Liver (tissue), 8 donors: ENCODE measurements at regions not wholly inside any gene's neighbourhood (a gene's known extent, or its start where the extent isn't known, plus 50 kb on each side); places are given as distances from the start of the nearest gene placed in this dataset.

Source experiments
- DNase-seq: peaks from one replicate; pipeline ENCODE4 v3.0.0-alpha.2; 2017; ENCODE audit warnings: low spot score
- H3K27ac ChIP-seq, 2 donors: one replicate each; pipeline ENCODE4 v1.7.0; 2013; ENCODE audit warnings: inconsistent platforms in 2 of 2, low read length in 2 of 2, control low read depth in 1 of 2, low read depth in 1 of 2, mild to moderate bottlenecking in 1 of 2
- H3K27me3 ChIP-seq, 4 donors: one replicate each; pipeline versions ENCODE4 v1.6.1 to v1.7.0; 2013; ENCODE audit warnings: low read length in 3 of 4, inconsistent platforms in 1 of 4, mild to moderate bottlenecking in 1 of 4, moderate library complexity in 1 of 4; ENCODE audit not compliant: control insufficient read depth in 4 of 4, insufficient read depth in 4 of 4
- H3K36me3 ChIP-seq, 4 donors: one replicate each; pipeline versions ENCODE4 v1.6.1 to v1.7.0; 2013; ENCODE audit warnings: low read length in 3 of 4, mild to moderate bottlenecking in 3 of 4, low read depth in 1 of 4, moderate library complexity in 1 of 4; ENCODE audit not compliant: control insufficient read depth in 4 of 4, insufficient read depth in 3 of 4
- H3K4me1 ChIP-seq, 4 donors: one replicate each; pipeline versions ENCODE4 v1.6.1 to v1.7.0; 2013; ENCODE audit warnings: low read length in 3 of 4, mild to moderate bottlenecking in 3 of 4, moderate library complexity in 1 of 4; ENCODE audit not compliant: control insufficient read depth in 4 of 4, insufficient read depth in 4 of 4
- H3K4me3 ChIP-seq, 3 donors: one replicate each; pipeline versions ENCODE4 v1.6.1 to v1.7.0; 2013; ENCODE audit warnings: low read length in 3 of 3, control low read depth in 1 of 3, low read depth in 1 of 3, mild to moderate bottlenecking in 1 of 3
- H3K9ac ChIP-seq, 2 donors: one replicate each; pipeline ENCODE4 v1.7.0; 2013; ENCODE audit warnings: low read length in 2 of 2, mild to moderate bottlenecking in 2 of 2, moderate library complexity in 2 of 2, control low read depth in 1 of 2, low read depth in 1 of 2
- H3K9me3 ChIP-seq, 4 donors: one replicate each; pipeline versions ENCODE4 v1.6.1 to v1.7.0; 2013; ENCODE audit warnings: low read length in 3 of 4; ENCODE audit not compliant: control insufficient read depth in 4 of 4
- CTCF ChIP-seq: fragments of 150-350 bp; IDR thresholded peaks from 2 replicates; pipeline ENCODE4 v1.5.1; 2017; ENCODE audit warnings: improper control_type of control experiment, low read depth, low read length; ENCODE audit not compliant: missing input control
- EGR1 ChIP-seq, 2 donors: IDR thresholded peaks; 2 replicates each; pipeline ENCODE4 v1.6.1; 2016 to 2018; ENCODE audit warnings: antibody characterized with exemption in 2 of 2, low read depth in 2 of 2
- FOXA2 ChIP-seq: IDR thresholded peaks from 2 replicates; pipeline ENCODE4 v1.6.1; 2016; ENCODE audit warnings: antibody characterized with exemption
- GABPA ChIP-seq, 2 donors: IDR thresholded peaks in 1 of 2; conservative IDR thresholded peaks in 1 of 2; 2 replicates each; pipeline ENCODE4 v1.6.1; 2016; ENCODE audit warnings: antibody characterized with exemption in 2 of 2, mild to moderate bottlenecking in 1 of 2, moderate library complexity in 1 of 2
- HNF4A ChIP-seq, 2 donors: conservative IDR thresholded peaks; 2 replicates each; pipeline ENCODE4 v1.6.1; 2016; ENCODE audit warnings: antibody characterized with exemption in 2 of 2, mild to moderate bottlenecking in 2 of 2
- HNF4G ChIP-seq: IDR thresholded peaks from 2 replicates; pipeline ENCODE4 v1.6.1; 2016; ENCODE audit warnings: antibody characterized with exemption
- JUND ChIP-seq, 2 donors: IDR thresholded peaks; 2 replicates each; pipeline ENCODE4 v1.6.1; 2016; ENCODE audit warnings: antibody characterized with exemption in 2 of 2
- MAX ChIP-seq: IDR thresholded peaks from 2 replicates; pipeline ENCODE4 v1.6.1; 2016; ENCODE audit warnings: antibody characterized with exemption
- NR2F2 ChIP-seq: IDR thresholded peaks from 2 replicates; pipeline ENCODE4 v1.6.1; 2016; ENCODE audit warnings: antibody characterized with exemption
- RAD21 ChIP-seq, 2 donors: IDR thresholded peaks; 2 replicates each; pipeline ENCODE4 v1.6.1; 2016; ENCODE audit warnings: antibody characterized with exemption in 2 of 2, mild to moderate bottlenecking in 2 of 2
- RXRA ChIP-seq, 2 donors: IDR thresholded peaks; 2 replicates each; pipeline ENCODE4 v1.6.1; 2017 to 2018; ENCODE audit warnings: antibody characterized with exemption in 2 of 2, mild to moderate bottlenecking in 1 of 2
- SP1 ChIP-seq: IDR thresholded peaks from 2 replicates; pipeline ENCODE4 v1.6.1; 2018; ENCODE audit warnings: antibody characterized with exemption, mild to moderate bottlenecking
- TAF1 ChIP-seq: conservative IDR thresholded peaks from 2 replicates; pipeline ENCODE4 v1.6.1; 2016; ENCODE audit warnings: antibody characterized with exemption, mild to moderate bottlenecking
- YY1 ChIP-seq: IDR thresholded peaks from 2 replicates; pipeline ENCODE4 v1.6.1; 2016; ENCODE audit warnings: antibody characterized with exemption, mild to moderate bottlenecking
- WGBS: extraction: QIAGEN DNeasy Blood & Tissue Kit; methylation state at CpG from one replicate; pipeline ENCODE4 v1.1.7; 2013; 5-methylcytosine and 5-hydroxymethylcytosine counted together
- TF ChIP-seq, protein P1 (sequence below): IDR thresholded peaks from 2 replicates; pipeline ENCODE4 v1.6.1; 2016; ENCODE audit warnings: antibody characterized with exemption, mild to moderate bottlenecking
- TF ChIP-seq, protein P2 (sequence below): IDR thresholded peaks from 2 replicates; pipeline ENCODE4 v1.6.1; 2016; ENCODE audit warnings: antibody characterized with exemption
- TF ChIP-seq, protein P3 (sequence below): IDR thresholded peaks from 2 replicates; pipeline ENCODE4 v1.6.1; 2016; ENCODE audit warnings: antibody characterized with exemption
- donor health status: healthy.
- donor health status: healthy.
- donor health status: healthy.
- donor health status: healthy.
- donor health status: healthy.

DNA sequence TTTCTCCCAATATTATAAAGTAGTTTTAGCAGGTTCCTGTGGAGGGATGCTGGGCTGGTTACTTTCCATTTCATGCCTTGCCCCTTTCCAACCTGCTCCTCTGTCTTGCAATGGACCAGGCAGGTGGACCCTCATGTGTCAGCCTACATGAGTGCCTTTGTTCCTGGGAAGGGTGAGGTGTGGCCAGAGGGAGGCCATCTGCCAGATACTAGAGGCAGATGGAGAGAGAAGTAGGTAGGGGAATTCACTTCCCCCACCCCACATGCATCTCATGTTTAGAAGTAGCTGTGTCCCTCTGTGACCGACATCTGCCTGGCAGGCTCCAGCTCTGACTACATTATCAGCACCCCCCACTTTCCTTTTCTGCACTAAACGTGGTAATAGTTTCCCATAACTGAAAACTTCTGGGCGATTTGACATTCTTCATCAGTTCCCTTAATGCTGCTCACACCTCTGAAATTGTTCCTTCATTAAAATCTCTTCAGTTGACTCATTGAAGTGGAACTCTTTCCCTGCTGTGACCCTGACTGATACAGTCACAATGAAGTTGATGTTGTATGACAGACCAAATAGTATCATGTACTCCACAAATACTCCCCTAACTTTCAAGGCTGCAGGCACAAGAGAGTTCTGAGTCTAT lies 396.3 kb upstream of the FZD8 start:
- Histone ChIP-seq H3K27ac (no peak overlapping the region), H3K9me3 (peaks cover 0 to 2% (median 0%) of the 10 kb centered on the region in 4 donors), H3K4me1 (no peaks in the 10 kb centered on the region), H3K27me3 (no peaks in the 10 kb centered on the region), H3K36me3 (no peaks in the 10 kb centered on the region), H3K4me3 (no peak overlapping the region), H3K9ac (no peak overlapping the region)
- 73% methylated on average over 3 of the region's 3 CpGs for WGBS
- TF ChIP-seq, protein P1, sequence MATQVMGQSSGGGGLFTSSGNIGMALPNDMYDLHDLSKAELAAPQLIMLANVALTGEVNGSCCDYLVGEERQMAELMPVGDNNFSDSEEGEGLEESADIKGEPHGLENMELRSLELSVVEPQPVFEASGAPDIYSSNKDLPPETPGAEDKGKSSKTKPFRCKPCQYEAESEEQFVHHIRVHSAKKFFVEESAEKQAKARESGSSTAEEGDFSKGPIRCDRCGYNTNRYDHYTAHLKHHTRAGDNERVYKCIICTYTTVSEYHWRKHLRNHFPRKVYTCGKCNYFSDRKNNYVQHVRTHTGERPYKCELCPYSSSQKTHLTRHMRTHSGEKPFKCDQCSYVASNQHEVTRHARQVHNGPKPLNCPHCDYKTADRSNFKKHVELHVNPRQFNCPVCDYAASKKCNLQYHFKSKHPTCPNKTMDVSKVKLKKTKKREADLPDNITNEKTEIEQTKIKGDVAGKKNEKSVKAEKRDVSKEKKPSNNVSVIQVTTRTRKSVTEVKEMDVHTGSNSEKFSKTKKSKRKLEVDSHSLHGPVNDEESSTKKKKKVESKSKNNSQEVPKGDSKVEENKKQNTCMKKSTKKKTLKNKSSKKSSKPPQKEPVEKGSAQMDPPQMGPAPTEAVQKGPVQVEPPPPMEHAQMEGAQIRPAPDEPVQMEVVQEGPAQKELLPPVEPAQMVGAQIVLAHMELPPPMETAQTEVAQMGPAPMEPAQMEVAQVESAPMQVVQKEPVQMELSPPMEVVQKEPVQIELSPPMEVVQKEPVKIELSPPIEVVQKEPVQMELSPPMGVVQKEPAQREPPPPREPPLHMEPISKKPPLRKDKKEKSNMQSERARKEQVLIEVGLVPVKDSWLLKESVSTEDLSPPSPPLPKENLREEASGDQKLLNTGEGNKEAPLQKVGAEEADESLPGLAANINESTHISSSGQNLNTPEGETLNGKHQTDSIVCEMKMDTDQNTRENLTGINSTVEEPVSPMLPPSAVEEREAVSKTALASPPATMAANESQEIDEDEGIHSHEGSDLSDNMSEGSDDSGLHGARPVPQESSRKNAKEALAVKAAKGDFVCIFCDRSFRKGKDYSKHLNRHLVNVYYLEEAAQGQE: no peak
- TF ChIP-seq RXRA (IDR thresholded peaks at IDR 0.05): no peak
- TF ChIP-seq, protein P2, sequence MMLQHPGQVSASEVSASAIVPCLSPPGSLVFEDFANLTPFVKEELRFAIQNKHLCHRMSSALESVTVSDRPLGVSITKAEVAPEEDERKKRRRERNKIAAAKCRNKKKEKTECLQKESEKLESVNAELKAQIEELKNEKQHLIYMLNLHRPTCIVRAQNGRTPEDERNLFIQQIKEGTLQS: no peak
- no peak for TF ChIP-seq YY1
- TF ChIP-seq, protein P3, sequence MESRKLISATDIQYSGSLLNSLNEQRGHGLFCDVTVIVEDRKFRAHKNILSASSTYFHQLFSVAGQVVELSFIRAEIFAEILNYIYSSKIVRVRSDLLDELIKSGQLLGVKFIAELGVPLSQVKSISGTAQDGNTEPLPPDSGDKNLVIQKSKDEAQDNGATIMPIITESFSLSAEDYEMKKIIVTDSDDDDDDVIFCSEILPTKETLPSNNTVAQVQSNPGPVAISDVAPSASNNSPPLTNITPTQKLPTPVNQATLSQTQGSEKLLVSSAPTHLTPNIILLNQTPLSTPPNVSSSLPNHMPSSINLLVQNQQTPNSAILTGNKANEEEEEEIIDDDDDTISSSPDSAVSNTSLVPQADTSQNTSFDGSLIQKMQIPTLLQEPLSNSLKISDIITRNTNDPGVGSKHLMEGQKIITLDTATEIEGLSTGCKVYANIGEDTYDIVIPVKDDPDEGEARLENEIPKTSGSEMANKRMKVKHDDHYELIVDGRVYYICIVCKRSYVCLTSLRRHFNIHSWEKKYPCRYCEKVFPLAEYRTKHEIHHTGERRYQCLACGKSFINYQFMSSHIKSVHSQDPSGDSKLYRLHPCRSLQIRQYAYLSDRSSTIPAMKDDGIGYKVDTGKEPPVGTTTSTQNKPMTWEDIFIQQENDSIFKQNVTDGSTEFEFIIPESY: no peak
- no peak for TF ChIP-seq HNF4G
- no peak for TF ChIP-seq SP1
- TF ChIP-seq CTCF: no peak
- no peak for TF ChIP-seq MAX
- no peak for TF ChIP-seq EGR1 (IDR thresholded peaks at IDR 0.05; ENCODE audit: low read depth in 2 of 2)
- TF ChIP-seq FOXA2: no peak
- no peak for DNase-seq

DNA sequence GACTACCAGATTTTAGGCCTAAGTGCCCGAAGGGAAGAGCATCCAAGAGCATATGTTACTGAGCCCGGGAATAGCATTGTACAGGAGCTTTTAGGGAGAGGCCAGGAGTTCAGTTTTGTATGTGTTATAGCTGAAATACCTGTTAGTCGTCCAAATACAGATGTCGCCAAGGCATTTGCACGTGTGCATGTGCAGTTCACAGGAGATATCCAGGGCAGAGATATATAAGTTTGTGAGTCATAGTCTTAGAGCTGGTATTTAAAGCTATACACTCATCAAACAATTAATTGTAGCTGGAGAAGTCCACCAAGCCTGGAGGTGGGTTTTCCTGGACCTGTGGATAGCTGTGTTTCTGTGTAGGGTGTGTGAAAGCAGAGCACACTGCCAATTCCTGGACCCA lies 394.0 kb upstream of the FZD8 start:
- TF ChIP-seq GABPA (IDR thresholded peaks at IDR 0.05 in 1 of 2, conservative IDR thresholded peaks at IDR 0.05 in 1 of 2): no peak
- TF ChIP-seq YY1: no peak
- TF ChIP-seq MAX: no peak
- TF ChIP-seq JUND (IDR thresholded peaks at IDR 0.05): no peak
- no peak for TF ChIP-seq RAD21 (IDR thresholded peaks at IDR 0.05)
- no peak for TF ChIP-seq EGR1 (IDR thresholded peaks at IDR 0.05; ENCODE audit: low read depth in 2 of 2)
- TF ChIP-seq HNF4G: no peak
- no peak for TF ChIP-seq TAF1
- no peak for TF ChIP-seq NR2F2
- TF ChIP-seq RXRA (IDR thresholded peaks at IDR 0.05): no peak
- TF ChIP-seq, protein P3: no peak
- TF ChIP-seq SP1: no peak
- TF ChIP-seq HNF4A (conservative IDR thresholded peaks at IDR 0.05): no peak
- no peaks in the 10 kb centered on the region for H3K4me1 ChIP-seq
- no peaks in the 10 kb centered on the region for H3K36me3 ChIP-seq
- H3K9ac ChIP-seq: no peak overlapping the region
- no peaks in the 10 kb centered on the region for H3K9me3 ChIP-seq
- no peak overlapping the region for H3K4me3 ChIP-seq
- no peaks in the 10 kb centered on the region for H3K27me3 ChIP-seq
- 89% methylated on average over 5 of the region's 5 CpGs for WGBS
- H3K27ac ChIP-seq: no peak overlapping the region
- DNase-seq: no peak
